Vagina (tissue), 2 donors: ENCODE measurements at regions not wholly inside any gene's neighbourhood (a gene's known extent, or its start where the extent isn't known, plus 50 kb on each side); places are given as distances from the start of the nearest gene placed in this dataset.

ENCODE experiments used
- DNase-seq, 2 donors: peaks; one replicate each; pipeline ENCODE4 v3.0.0-alpha.2; 2017; ENCODE audit errors: extremely low spot score in 2 of 2
- H3K27ac ChIP-seq: fragments of 200-600 bp; sonication (generic); one replicate; pipeline ENCODE4 v1.5.1; 2019
- H3K27me3 ChIP-seq: fragments of 200-600 bp; sonication (generic); one replicate; pipeline ENCODE4 v1.5.1; 2019
- H3K36me3 ChIP-seq, 2 donors: fragments of 200-600 bp; sonication (generic); one replicate each; pipeline ENCODE4 v1.5.1; 2017 to 2019
- H3K4me1 ChIP-seq: fragments of 200-600 bp; sonication (generic); one replicate; pipeline ENCODE4 v1.5.1; 2019
- H3K4me3 ChIP-seq, 2 donors: fragments of 200-600 bp; sonication (generic); 1 replicate in 1 of 2; 2 replicates in 1 of 2; pipeline ENCODE4 v1.5.1; 2016 to 2019
- H3K9me3 ChIP-seq: fragments of 200-600 bp; sonication (generic); one replicate; pipeline ENCODE4 v1.5.1; 2019
- POLR2A ChIP-seq, 2 donors: fragments of 450-650 bp; IDR thresholded peaks; one replicate each; pipeline ENCODE4 v1.6.1; 2017; ENCODE audit warnings: antibody characterized with exemption in 2 of 2, mild to moderate bottlenecking in 2 of 2, moderate library complexity in 2 of 2
- POLR2AphosphoS5 ChIP-seq, 2 donors: sonication (generic); formaldehyde crosslinking; IDR thresholded peaks; one replicate each; pipeline ENCODE4 v1.9.0; 2017; ENCODE audit warnings: antibody characterized with exemption in 2 of 2, mild to moderate bottlenecking in 2 of 2, low read depth in 1 of 2; ENCODE audit not compliant: insufficient read depth in 1 of 2
- intact Hi-C: fragments of 100-400 bp; cut with DNase I; formaldehyde crosslinking; loops from one replicate; pipeline ENCODE4 v1.15.1; 2023
- TF ChIP-seq, protein P1 (sequence below), 3 experiments: fragments of 450-650 bp in 2 of 3; fragments of 200-600 bp in 1 of 3; sonication (generic) in 1 of 3; IDR thresholded peaks; one replicate each; pipeline ENCODE4 v1.5.1; 2017 to 2019; ENCODE audit warnings: antibody characterized with exemption in 3 of 3, mild to moderate bottlenecking in 2 of 3, moderate library complexity in 2 of 3

DNA sequence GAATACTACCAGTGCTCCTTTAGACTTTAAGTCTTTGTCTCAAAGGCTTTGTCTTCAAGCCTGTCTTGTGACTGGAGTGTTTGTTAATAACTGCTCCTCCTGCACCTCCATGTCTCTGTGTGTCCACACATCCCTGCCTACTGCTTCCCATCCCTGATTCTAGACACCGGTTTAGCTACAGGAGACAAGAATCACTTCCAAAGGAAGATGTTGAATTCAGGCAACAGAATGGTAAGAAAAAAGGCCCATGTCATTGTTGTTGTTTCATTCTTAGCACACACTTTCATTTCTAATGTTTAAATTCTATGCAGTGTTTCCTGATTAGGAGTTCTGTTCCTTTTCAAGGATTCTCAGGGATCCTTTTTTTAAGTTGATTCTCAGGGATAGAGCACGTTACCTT is 293.6 kb upstream of the STXBP5 start:
- TF ChIP-seq POLR2A (IDR thresholded peaks at IDR 0.05), result no peak
- TF ChIP-seq, protein P1, sequence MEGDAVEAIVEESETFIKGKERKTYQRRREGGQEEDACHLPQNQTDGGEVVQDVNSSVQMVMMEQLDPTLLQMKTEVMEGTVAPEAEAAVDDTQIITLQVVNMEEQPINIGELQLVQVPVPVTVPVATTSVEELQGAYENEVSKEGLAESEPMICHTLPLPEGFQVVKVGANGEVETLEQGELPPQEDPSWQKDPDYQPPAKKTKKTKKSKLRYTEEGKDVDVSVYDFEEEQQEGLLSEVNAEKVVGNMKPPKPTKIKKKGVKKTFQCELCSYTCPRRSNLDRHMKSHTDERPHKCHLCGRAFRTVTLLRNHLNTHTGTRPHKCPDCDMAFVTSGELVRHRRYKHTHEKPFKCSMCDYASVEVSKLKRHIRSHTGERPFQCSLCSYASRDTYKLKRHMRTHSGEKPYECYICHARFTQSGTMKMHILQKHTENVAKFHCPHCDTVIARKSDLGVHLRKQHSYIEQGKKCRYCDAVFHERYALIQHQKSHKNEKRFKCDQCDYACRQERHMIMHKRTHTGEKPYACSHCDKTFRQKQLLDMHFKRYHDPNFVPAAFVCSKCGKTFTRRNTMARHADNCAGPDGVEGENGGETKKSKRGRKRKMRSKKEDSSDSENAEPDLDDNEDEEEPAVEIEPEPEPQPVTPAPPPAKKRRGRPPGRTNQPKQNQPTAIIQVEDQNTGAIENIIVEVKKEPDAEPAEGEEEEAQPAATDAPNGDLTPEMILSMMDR (IDR thresholded peaks at IDR 0.05), result no peak
- TF ChIP-seq POLR2AphosphoS5 (IDR thresholded peaks at IDR 0.05; ENCODE audit: insufficient read depth in 1 of 2, low read depth in 1 of 2), result no peak
- Histone ChIP-seq H3K27ac (no peak overlapping the region), H3K4me1 (peaks cover 28% of the 10 kb centered on the region), H3K36me3 (no peaks in the 10 kb centered on the region), H3K27me3 (no peaks in the 10 kb centered on the region), H3K4me3 (no peak overlapping the region), H3K9me3 (no peaks in the 10 kb centered on the region)
- intact Hi-C loops, result no loop called here
- DNase-seq, result no peak

DNA sequence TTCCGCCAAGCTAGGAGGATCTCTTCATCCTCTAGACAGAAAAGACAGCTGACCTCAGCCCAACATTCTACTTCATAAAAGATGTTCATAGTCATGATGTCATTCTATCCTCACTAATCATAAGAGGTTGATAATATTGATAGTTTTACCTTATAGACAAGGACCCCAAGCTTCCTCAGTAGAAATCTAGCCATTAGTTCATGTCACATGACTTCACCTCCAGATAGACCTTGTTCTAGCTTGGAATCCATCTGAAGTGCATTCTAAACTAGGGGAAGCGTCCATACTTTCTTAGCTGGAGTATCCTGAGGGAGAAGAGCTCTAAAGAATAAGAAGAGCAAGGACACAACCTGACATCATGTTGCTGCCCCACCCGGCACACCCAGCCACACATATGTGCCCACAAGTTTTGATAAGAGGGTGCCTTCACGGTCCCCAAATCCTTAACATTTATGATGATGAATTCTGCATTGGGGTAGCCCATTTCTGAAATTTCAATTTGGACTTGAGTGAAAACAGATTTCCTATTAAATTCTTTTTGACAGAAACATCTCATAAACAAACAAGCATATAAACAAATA is 292.5 kb upstream of the STXBP5 start:
- H3K4me1 ChIP-seq, result peaks cover 28% of the 10 kb centered on the region
- no peak overlapping the region for H3K27ac ChIP-seq
- H3K4me3 ChIP-seq, result no peak overlapping the region
- H3K9me3 ChIP-seq, result no peaks in the 10 kb centered on the region
- intact Hi-C loops, result no loop called here
- H3K36me3 ChIP-seq, result no peaks in the 10 kb centered on the region
- H3K27me3 ChIP-seq, result no peaks in the 10 kb centered on the region
- DNase-seq, result no peak
- TF ChIP-seq POLR2A (IDR thresholded peaks at IDR 0.05), result no peak
- no peak for TF ChIP-seq POLR2AphosphoS5 (IDR thresholded peaks at IDR 0.05; ENCODE audit: insufficient read depth in 1 of 2, low read depth in 1 of 2)
- TF ChIP-seq, protein P1 (IDR thresholded peaks at IDR 0.05), result no peak

DNA sequence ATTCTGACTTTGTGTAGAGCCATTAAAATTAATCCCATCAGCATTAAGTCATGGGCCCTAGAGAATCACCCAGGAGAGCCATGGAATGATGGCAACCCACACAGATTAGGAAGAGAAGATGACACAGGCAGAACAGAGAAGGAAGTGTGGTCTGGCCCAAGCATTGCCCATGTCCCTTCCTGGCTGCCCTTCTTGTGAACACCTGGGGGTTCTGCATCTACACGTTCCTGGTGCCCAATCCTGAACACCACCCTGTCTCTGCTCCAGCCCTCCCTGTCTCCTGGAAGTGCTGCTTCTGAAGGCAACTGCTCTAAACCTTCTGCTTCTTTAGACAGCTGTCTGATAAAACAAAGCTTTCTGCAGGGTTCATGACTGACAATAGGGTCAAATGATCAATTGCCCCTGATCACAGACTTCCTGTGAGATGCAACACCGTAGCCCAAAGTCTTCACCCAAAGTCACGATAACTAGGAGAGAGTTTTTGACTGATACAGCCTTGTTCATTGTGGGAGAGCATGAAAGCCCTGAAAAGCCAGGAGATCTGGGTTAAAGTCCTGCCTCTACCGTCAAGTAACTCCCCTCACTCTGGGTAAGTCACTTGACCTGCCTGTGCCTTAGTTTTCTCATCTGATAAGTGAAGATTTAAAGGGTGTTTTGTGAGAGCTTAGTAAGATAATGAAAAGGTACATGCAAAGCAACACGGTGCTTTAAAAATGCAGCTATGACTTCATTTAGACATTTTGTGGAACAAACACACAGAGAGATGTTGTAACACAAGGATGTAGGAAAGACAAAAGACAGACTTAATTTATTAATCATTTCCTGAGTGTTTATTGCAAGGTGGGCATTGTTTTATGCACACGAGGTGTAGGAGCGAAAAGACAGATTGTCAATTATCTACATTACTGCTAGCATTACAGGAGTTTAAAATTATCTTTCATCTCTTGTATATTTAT is 291.2 kb upstream of the STXBP5 start:
- Histone ChIP-seq H3K36me3 (no peaks in the 10 kb centered on the region), H3K4me1 (peaks cover 28% of the 10 kb centered on the region), H3K9me3 (no peaks in the 10 kb centered on the region), H3K27ac (peak overlapping the region; percentile 69), H3K27me3 (no peaks in the 10 kb centered on the region), H3K4me3 (no peak overlapping the region)
- TF ChIP-seq, protein P1 (IDR thresholded peaks at IDR 0.05), result no peak
- no peak for TF ChIP-seq POLR2A (IDR thresholded peaks at IDR 0.05)
- TF ChIP-seq POLR2AphosphoS5 (IDR thresholded peaks at IDR 0.05; ENCODE audit: insufficient read depth in 1 of 2, low read depth in 1 of 2), result no peak
- DNase-seq, result no peak
- intact Hi-C loops, result no loop called here

DNA sequence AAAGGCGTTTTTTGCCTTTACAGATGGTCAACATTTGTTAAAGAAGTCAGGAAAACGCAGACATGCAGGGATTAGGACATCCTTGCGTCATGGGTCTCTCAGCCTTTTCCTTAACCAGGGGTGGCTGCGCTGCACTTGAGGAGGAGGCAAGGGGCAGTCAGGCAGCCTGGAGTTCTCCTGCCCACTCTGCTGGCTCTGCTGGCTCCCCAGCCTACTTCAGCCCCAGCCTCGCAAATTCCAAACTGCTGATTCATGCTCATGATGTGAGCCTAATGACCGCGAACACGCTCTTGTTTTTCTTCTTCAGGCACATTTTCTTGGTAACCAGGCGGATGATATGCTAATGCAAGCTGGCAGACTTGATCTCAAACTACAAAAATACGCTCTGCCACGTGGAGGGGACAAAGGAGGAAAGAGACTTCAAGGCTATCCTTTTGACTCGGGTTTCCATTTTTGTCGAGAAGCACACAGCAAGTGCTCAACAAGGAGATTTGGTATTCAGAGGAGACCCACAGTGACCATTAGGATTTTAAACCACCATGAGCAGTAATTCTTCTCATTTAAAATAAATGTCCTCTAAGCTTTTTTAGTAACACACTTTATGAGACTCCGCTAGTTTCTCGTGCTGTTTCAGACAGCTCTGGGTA is 290.3 kb upstream of the STXBP5 start:
- Histone ChIP-seq H3K27ac (peak overlapping the region; percentile 69), H3K4me3 (peak overlapping the region; percentile 1 to 29), H3K4me1 (peaks cover 28% of the 10 kb centered on the region), H3K9me3 (no peaks in the 10 kb centered on the region), H3K27me3 (no peaks in the 10 kb centered on the region), H3K36me3 (no peaks in the 10 kb centered on the region)
- TF ChIP-seq, protein P1 (IDR thresholded peaks at IDR 0.05), result no peak
- peak; percentile 24 to 69 for TF ChIP-seq POLR2AphosphoS5 (IDR thresholded peaks at IDR 0.05; ENCODE audit: insufficient read depth in 1 of 2, low read depth in 1 of 2)
- DNase-seq, result no peak
- intact Hi-C loops, result no loop called here
